Trophoblast cell (in vitro differentiated cells and primary cell): ENCODE measurements at regions not wholly inside any gene's neighbourhood (a gene's known extent, or its start where the extent isn't known, plus 50 kb on each side); places are given as distances from the start of the nearest gene placed in this dataset.
"Not testable (repeated sequence)": the region's sequence is repeated elsewhere in the genome, so short reads cannot be mapped to it uniquely, and the experiment has no call there.

Experiments used
- DNase-seq, 2 donors: peaks; one replicate each; pipeline ENCODE4 v3.0.0-alpha.2; 2016
- H2AFZ ChIP-seq: 2 replicates; pipeline ENCODE4 v1.6.1; 2013; ENCODE audit warnings: low read length, moderate library complexity, mild to moderate bottlenecking; ENCODE audit not compliant: insufficient read depth, poor library complexity
- H2AK5ac ChIP-seq: 2 replicates; pipeline ENCODE4 v1.6.1; 2013; ENCODE audit warnings: mild to moderate bottlenecking, low read length
- H2BK120ac ChIP-seq: 2 replicates; pipeline ENCODE4 v1.6.1; 2013; ENCODE audit warnings: low read length, mild to moderate bottlenecking, moderate library complexity; ENCODE audit not compliant: insufficient read depth, poor library complexity
- H2BK12ac ChIP-seq: 2 replicates; pipeline ENCODE4 v1.6.1; 2013; ENCODE audit warnings: mild to moderate bottlenecking, low read length, moderate library complexity
- H2BK5ac ChIP-seq: 2 replicates; pipeline ENCODE4 v1.6.1; 2013; ENCODE audit warnings: low read length, low read depth, moderate library complexity, mild to moderate bottlenecking; ENCODE audit not compliant: poor library complexity
- H3K14ac ChIP-seq: 2 replicates; pipeline ENCODE4 v1.6.1; 2013; ENCODE audit warnings: mild to moderate bottlenecking, low read length
- H3K18ac ChIP-seq: 2 replicates; pipeline ENCODE4 v1.6.1; 2013; ENCODE audit warnings: mild to moderate bottlenecking, low read length
- H3K23ac ChIP-seq: 2 replicates; pipeline ENCODE4 v1.6.1; 2013; ENCODE audit warnings: low read length
- H3K27ac ChIP-seq: 2 replicates; pipeline ENCODE4 v1.5.1; 2013; ENCODE audit warnings: low read depth, mild to moderate bottlenecking, inconsistent platforms, low read length, moderate library complexity
- H3K27me3 ChIP-seq: 2 replicates; pipeline ENCODE4 v1.6.1; 2013; ENCODE audit warnings: inconsistent platforms, mild to moderate bottlenecking, low read length, moderate library complexity; ENCODE audit not compliant: insufficient read depth
- H3K36me3 ChIP-seq, 2 experiments: 1 replicate in 1 of 2; 2 replicates in 1 of 2; pipeline ENCODE4 v1.6.1; 2013; ENCODE audit warnings: low read length in 2 of 2, mild to moderate bottlenecking in 2 of 2, moderate library complexity in 1 of 2; ENCODE audit not compliant: insufficient read depth in 2 of 2, control insufficient read depth in 1 of 2
- H3K4ac ChIP-seq: 2 replicates; pipeline ENCODE4 v1.6.1; 2013; ENCODE audit warnings: low read depth, mild to moderate bottlenecking, low read length, moderate library complexity
- H3K4me1 ChIP-seq, 2 experiments: 1 replicate in 1 of 2; 2 replicates in 1 of 2; pipeline ENCODE4 v1.6.1; 2013; ENCODE audit warnings: low read length in 2 of 2, mild to moderate bottlenecking in 2 of 2, moderate library complexity in 1 of 2; ENCODE audit not compliant: insufficient read depth in 2 of 2, control insufficient read depth in 1 of 2
- H3K4me2 ChIP-seq: 2 replicates; pipeline ENCODE4 v1.6.1; 2013; ENCODE audit warnings: inconsistent platforms, mild to moderate bottlenecking, low read length, moderate library complexity
- H3K4me3 ChIP-seq: 2 replicates; pipeline ENCODE4 v1.5.1; 2013; ENCODE audit warnings: mild to moderate bottlenecking, low read depth, low read length, inconsistent platforms
- H3K79me1 ChIP-seq: one replicate; pipeline ENCODE4 v1.6.1; 2013; ENCODE audit warnings: low read length
- H3K79me2 ChIP-seq: 2 replicates; pipeline ENCODE4 v1.6.1; 2013; ENCODE audit warnings: low read length, mild to moderate bottlenecking; ENCODE audit not compliant: control insufficient read depth, insufficient read depth, poor library complexity
- H3K9ac ChIP-seq: 2 replicates; pipeline ENCODE4 v1.6.1; 2013; ENCODE audit warnings: mild to moderate bottlenecking, low read length
- H3K9me3 ChIP-seq: 2 replicates; pipeline ENCODE4 v1.6.1; 2013; ENCODE audit warnings: low read depth, mild to moderate bottlenecking, control low read depth, inconsistent platforms, low read length; ENCODE audit not compliant: insufficient read depth
- H4K12ac ChIP-seq: 2 replicates; pipeline ENCODE4 v1.6.1; 2013; ENCODE audit warnings: low read depth, mild to moderate bottlenecking, low read length, moderate library complexity
- H4K8ac ChIP-seq: 2 replicates; pipeline ENCODE4 v1.6.1; 2013; ENCODE audit warnings: low read depth, mild to moderate bottlenecking, low read length, moderate library complexity
- H4K91ac ChIP-seq: one replicate; pipeline ENCODE4 v1.6.1; 2013; ENCODE audit warnings: low read depth, mild to moderate bottlenecking, low read length, moderate library complexity
- WGBS: extraction: QIAGEN DNeasy Blood & Tissue Kit; methylation state at CpG from one replicate; pipeline ENCODE4 v1.1.7; 2013; ENCODE audit warnings: missing lambda C conversion rate; ENCODE audit not compliant: insufficient read length, insufficient coverage; ENCODE audit errors: extremely low coverage; 5-methylcytosine and 5-hydroxymethylcytosine counted together

DNA sequence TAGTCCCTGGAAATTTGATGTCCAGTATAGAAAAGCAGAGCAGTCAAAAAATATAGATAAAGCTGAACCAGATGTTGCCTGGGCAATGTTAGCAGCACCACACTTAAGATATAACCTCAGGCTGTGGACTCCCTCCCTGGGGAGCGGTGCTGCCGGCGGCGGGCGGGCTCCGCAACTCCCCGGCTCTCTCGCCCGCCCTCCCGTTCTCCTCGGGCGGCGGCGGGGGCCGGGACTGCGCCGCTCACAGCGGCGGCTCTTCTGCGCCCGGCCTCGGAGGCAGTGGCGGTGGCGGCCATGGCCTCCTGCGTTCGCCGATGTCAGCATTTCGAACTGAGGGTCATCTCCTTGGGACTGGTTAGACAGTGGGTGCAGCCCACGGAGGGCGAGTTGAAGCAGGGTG is 86.9 kb upstream of the GOLGA6L6 start:
- H2BK12ac ChIP-seq, H2BK5ac ChIP-seq, H3K36me3 ChIP-seq, H2AFZ ChIP-seq, H3K4ac ChIP-seq, H3K27me3 ChIP-seq, H3K27ac ChIP-seq, H3K4me2 ChIP-seq, H3K79me2 ChIP-seq, DNase-seq, H3K14ac ChIP-seq, H2AK5ac ChIP-seq, H3K23ac ChIP-seq, H3K9me3 ChIP-seq, H2BK120ac ChIP-seq, H4K12ac ChIP-seq, H3K18ac ChIP-seq, H3K4me1 ChIP-seq, H3K79me1 ChIP-seq, H3K9ac ChIP-seq, H4K91ac ChIP-seq, H4K8ac ChIP-seq, H3K4me3 ChIP-seq: not testable (repeated sequence)
- WGBS: no CpG with 5 or more reads among the region's 30 CpGs

DNA sequence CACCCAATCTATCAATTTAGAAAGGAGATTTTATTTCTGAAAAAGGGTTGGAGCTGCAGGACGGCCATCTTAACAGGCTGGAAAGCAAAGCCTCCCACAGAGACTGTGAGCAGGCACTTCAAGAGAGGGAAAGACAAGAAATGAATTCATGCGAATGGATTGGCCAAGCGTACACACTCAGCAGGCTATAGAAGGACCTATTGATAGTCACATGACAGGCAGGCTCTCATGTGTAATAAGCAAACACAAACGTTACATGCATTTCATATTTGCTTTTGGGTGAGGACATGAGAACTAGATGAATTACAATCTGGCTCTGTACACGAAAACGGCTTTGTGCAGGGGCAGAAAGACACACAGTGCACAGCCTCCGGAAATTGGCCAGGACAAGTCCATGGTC is 83.9 kb upstream of the GOLGA6L6 start:
- H4K12ac ChIP-seq, H2AK5ac ChIP-seq, H3K27me3 ChIP-seq, H2AFZ ChIP-seq, H2BK12ac ChIP-seq, H3K79me1 ChIP-seq, H3K4me2 ChIP-seq, H3K4me3 ChIP-seq, H3K14ac ChIP-seq, H3K4ac ChIP-seq, DNase-seq, H3K79me2 ChIP-seq, H4K91ac ChIP-seq, H4K8ac ChIP-seq, H3K4me1 ChIP-seq, H3K27ac ChIP-seq, H3K9me3 ChIP-seq, H3K9ac ChIP-seq, H3K18ac ChIP-seq, H2BK5ac ChIP-seq, H3K36me3 ChIP-seq, H2BK120ac ChIP-seq, H3K23ac ChIP-seq: not testable (repeated sequence)
- whole genome bisulfite sequencing: no CpG with 5 or more reads among the region's 7 CpGs

DNA sequence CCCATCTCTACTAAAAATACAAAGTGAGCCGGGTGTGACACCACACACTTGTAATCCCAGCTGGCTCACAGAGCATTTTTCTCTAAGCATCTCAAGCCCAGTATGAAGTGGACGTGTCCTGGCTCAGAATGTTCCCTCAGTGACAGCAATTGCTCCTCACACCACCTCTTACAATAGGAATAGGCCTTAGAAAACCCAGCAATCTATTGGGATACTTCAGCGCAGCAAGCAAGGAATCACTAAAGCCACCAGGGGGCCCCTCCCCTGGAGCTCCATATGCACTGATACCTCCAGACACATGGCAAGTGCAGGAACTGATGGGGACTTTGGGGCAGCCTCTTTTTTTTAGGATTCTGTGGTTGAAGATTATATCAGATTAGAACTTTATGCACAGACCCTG is 82.5 kb upstream of the GOLGA6L6 start:
- H3K36me3 ChIP-seq, H2BK12ac ChIP-seq, H3K9me3 ChIP-seq, H2AFZ ChIP-seq, H2AK5ac ChIP-seq, H3K27ac ChIP-seq, H2BK120ac ChIP-seq, H3K18ac ChIP-seq, H3K9ac ChIP-seq, H3K4me3 ChIP-seq, H3K14ac ChIP-seq, H4K8ac ChIP-seq, H3K4me2 ChIP-seq, H3K27me3 ChIP-seq, H4K12ac ChIP-seq, H3K4ac ChIP-seq, H3K4me1 ChIP-seq, H3K79me2 ChIP-seq, H3K79me1 ChIP-seq, H3K23ac ChIP-seq, H4K91ac ChIP-seq, H2BK5ac ChIP-seq: not testable (repeated sequence)
- DNase-seq: peak in 1 of 2 donors; percentile 52
- WGBS: no CpG with 5 or more reads among the region's 3 CpGs

DNA sequence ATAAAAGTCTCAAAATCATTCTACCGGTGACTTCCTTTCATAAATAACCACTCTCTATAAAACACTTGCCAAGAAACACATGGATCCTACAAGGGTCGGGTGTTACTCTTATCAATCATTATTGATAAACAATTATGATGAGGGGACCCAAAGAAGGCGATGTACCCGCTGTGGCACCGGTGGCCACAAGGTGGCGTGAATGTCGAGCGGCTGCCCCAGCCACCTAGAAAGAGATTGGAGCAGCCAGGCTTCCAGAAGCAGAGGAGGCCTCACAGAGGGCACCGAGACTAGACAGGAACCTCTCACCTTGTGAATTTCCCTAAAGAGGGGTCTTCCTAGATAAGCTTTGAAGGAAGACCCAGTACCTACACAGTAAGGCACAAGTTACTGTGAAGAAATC is 80.5 kb upstream of the GOLGA6L6 start:
- not testable (repeated sequence) for H3K4me2 ChIP-seq, H3K9ac ChIP-seq, H3K79me1 ChIP-seq, DNase-seq, H3K36me3 ChIP-seq, H3K23ac ChIP-seq, H3K4ac ChIP-seq, H4K91ac ChIP-seq, H3K14ac ChIP-seq, H2AK5ac ChIP-seq, H3K79me2 ChIP-seq, H3K18ac ChIP-seq, H2BK12ac ChIP-seq, H2BK120ac ChIP-seq, H3K27me3 ChIP-seq, H3K9me3 ChIP-seq, H3K27ac ChIP-seq, H4K12ac ChIP-seq, H2BK5ac ChIP-seq, H2AFZ ChIP-seq, H3K4me3 ChIP-seq, H4K8ac ChIP-seq, H3K4me1 ChIP-seq
- WGBS: no CpG with 5 or more reads among the region's 9 CpGs
